HG03064 (cell line): ENCODE measurements at regions not wholly inside any gene's neighbourhood (a gene's known extent, or its start where the extent isn't known, plus 50 kb on each side); places are given as distances from the start of the nearest gene placed in this dataset.
"Not testable (repeated sequence)": the region's sequence is repeated elsewhere in the genome, so short reads cannot be mapped to it uniquely, and the experiment has no call there.

Experiments
- ATAC-seq: cut with Tn5 transposase; IDR thresholded peaks from one replicate; pipeline ENCODE4 v1.9.1; 2021; ENCODE audit warnings: low read depth; ENCODE audit not compliant: unreplicated experiment

DNA sequence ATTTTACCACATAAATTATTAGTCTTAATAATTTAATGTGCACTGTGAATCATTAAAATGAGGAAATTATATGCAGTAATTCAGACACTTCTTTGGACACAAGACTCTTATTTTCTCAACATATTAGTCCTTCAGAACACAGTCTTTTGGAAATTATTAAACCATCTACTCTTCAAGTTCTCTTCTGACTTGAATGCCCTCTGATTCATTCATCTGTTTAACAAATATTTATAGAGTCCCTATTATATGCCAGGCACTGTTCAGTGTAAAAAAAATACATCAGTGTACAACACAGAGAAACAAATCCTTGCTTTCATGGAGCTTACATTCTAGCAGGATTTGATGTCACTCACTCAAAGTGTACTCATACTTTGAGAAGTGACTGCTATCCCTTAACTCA lies 163.4 kb upstream of the IL12B start:
- no peak for ATAC-seq

DNA sequence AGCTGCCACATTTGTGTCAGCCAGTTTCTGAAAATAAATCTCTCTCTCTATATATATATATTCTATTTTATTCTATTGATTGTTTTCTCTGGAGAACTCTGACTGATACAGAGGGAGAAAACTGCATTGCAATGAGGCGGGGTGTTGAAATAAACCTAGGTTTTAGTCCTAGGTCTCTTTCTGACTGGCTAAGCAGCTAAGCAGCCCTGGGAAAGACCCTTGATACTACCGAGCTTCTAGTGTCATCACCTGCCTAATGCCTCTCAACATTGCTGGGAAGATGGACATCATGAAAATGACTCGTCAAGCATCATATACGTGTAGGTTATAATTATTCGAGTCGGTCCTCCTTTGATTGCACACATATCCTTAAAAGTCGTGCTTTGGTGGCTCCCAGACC lies 166.5 kb upstream of the IL12B start:
- no peak for ATAC-seq

DNA sequence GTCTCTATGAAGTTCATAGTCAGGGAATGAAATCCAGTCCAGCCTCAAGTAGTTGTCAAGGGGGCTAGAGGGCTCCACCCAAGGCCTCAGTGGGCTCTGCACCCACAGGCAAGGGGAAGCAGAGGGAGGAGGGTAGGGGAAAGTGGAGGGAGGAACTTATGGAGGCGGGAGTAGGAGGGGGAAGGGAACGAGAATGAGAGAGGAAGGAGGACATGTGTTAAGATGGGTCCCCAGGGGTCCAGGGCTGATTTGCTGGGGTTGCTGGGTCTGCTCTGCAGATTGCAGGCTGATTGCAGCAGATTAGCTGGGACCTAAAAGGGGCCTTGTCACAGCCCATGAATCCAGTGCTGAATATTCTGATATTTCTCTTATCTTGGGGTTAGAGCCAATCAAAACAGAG lies 166.9 kb upstream of the IL12B start:
- ATAC-seq: no peak

DNA sequence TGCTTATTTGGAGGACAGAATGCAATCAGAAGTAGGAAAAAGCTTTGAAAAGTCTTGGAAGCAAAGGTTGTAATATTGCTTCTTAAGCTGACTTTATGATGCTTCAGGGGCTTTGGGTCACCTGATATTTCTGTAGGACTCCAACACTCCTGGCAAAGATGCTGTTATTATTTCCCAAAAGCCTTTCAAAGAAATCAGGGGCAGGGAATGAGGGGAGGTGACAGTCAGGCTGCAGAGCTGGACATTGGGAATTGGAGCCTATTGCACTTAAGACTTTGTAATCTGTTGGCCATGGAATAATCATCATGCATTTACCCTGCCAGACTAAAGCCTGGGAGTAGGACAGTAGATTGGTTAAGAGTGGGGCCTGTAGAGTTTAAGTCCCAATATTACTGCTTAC lies 168.3 kb upstream of the IL12B start:
- ATAC-seq: no peak

DNA sequence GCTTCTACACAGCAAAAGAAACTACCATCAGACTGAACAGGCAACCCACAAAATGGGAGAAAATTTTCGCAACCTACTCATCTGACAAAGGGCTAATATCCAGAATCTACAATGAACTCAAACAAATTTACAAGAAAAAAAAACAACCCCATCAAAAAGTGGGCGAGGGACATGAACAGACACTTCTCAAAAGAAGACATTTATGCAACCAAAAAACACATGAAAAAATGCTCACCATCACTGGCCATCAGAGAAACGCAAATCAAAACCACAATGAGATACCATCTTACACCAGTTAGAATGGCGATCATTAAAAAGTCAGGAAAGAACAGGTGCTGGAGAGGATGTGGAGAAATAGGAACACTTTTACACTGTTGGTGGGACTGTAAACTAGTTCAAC lies 171.8 kb upstream of the IL12B start:
- not testable (repeated sequence) for ATAC-seq

DNA sequence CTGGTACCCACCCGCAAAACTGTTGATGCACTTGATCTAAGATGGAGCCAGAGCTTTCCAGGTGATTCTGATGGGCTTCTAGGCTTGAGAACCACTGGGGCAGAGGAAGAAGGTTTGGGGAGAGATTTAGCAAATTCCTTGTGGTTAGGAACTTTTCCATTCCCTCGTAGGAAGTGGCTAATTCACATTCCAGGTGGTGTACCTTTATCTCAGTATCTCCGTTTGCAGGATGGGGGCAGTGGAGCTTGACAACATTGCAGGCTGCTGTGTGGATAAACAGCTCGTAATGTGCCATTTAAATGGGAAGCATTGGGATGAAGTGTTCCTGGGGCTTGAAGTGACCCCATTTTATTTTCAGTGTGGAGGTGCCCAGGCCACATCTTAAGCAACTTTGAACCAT lies 172.9 kb upstream of the IL12B start:
- no peak for ATAC-seq

DNA sequence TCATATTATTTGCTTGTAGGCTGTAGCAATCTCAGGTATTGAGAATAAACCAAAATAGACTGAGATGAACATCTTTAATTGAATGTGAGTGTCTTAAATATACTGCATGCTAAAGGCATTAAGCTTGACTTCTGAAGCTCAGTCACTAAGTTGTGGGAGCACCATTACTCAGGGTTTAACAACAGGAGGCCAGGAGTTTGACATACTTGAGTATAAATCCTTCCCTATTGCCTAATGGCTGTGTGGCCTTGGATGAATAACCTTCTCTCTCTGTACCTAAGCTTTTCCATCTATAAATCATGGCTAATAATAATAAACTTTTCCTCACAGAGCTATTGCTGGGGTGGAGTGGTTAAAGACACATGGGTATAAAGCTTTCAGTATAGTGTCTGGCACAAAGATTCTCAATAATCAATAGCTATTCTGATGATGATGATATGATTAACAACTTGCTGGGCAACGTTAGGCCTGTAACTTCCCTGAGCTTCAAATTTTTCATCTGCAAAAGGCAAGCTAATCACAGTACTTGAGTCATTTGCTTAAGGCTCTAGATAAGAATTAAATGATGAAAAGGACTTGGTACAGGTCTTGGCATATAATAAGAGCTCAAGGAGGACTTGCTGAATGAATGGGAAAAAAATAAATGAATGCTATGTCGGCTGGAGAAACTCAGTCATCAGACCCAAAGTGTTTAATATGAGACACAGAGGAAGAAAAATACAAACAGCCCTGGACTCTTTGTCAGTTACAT lies 174.0 kb upstream of the IL12B start:
- ATAC-seq: no peak

DNA sequence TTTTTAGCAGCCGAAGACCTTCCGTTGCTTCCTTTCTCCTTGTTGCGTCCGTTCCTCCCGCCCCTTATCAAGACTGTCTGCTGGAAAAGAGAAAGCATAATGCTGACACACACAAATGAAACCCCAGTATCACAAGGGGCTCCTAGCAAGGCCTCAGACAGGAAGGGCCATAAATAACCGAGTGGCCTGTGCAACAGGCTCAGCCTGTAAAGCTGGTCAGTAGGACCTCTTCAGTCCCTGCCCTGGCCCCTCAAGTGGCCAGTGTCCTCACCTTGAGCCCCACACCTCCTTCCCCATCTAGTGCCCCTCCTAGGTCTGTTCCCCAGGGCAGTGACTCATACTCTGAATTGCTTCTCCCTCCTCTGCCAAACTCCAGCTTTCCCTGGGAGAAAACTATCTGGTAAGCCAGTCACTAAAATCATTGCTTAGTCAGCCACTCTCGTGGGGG lies 174.6 kb upstream of the IL12B start:
- peak; percentile 81 for ATAC-seq

DNA sequence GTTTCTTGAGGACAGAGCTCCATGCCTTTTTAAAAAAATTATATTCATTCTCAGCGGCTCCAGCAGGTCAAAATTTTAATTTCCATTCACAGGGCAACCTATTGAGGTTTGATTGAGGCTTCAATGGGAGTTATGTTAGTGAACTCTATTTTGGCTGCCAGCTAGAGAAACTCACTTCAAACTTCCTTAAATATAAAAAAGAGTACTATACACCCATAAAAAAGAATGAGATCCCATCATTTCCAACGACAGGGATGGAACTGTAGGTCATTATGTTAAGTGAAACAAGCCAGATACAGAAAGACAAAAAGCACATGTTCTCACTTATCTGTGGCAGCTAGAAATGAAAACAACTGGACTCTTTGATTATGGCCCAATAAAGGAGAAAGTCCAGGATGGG lies 176.8 kb upstream of the IL12B start:
- no peak for ATAC-seq

DNA sequence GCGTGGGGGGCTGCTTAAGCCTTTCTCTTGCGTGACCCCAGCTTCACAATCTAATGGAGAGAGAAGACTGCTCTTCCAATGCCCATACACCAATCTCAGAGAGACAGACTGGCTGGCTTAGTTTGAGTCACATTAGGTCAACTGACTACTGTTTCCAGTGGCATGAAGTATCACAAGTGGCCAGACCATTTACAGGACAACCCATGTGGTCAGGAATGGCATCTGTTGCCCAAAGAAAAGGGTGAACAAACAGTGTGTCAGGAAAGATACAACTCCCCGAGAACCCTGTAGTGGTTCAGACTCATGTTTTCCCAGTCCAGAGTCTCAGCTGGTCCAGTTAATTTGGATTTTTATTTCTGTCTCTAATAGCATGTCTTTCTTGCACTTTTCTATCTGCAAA lies 177.4 kb upstream of the IL12B start:
- ATAC-seq: no peak

DNA sequence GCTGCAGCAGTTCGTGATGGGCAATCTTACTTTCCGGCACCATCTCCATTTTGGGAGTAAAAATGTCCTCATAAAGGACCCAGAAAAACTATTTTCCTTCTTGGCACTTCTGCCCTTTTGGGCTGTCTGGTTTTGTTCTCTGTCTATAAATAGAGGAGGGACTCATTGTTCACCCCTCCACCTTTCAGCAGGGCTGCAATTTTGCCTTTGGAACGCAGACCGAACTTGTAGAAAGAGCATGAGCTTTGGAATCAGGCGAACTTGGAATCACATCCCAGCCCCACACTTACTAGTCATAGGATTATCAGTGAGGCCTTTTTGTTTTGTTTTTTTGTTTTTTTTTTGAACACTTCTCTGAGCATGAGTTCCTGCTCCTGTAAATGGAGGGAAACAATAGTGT lies 178.1 kb upstream of the IL12B start:
- ATAC-seq: no peak

DNA sequence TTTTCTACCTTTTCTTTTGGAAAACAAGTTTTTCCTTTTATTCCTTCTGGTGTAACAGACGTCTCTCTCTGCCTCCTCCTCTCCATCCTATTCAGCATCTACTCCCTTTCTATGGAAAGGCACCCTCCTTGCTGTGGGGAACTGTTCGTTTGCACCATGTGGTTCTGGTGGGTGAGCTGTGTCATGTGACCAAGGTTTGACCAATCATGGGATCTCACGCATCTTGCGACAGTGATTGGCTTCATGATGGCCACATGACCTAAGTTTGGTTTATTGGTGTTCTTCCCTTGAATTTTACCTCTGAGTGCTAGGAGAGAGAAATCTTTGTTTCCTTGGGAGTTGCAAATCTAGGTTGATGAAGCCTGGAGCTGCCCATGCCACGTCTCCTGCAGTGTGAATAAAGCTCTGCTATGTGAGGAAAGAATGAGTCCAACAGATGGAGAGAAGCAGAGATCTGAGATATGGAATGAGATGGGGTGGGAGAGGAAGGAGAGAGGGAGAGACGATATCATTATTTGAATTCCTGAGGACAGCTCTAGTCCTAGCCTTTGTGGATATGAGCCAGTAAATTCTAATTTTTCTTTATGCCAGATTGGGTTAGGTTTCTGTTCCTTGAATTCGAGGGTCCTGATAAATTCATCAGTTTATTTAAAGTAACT lies 178.8 kb upstream of the IL12B start:
- no peak for ATAC-seq

DNA sequence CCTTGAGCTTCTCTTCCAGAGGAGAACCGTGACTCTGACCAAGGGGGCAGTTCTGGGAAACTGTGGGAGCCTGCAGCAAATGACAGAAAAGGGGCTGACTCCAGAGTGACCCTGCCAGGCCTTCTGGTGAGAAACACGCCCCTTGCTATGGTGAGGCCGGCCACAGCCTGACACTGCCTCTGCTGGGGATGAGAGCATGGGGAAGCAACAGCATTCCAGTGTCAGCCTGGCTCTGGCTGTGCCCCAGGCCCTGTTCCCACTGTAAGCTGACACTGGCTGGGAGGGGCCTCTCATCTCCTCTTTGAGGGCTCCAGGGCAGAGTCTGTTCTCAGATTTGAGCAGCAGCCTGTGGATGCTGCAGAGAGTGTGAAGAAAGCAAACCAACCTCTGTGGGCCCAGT lies 180.0 kb upstream of the IL12B start:
- ATAC-seq: no peak

DNA sequence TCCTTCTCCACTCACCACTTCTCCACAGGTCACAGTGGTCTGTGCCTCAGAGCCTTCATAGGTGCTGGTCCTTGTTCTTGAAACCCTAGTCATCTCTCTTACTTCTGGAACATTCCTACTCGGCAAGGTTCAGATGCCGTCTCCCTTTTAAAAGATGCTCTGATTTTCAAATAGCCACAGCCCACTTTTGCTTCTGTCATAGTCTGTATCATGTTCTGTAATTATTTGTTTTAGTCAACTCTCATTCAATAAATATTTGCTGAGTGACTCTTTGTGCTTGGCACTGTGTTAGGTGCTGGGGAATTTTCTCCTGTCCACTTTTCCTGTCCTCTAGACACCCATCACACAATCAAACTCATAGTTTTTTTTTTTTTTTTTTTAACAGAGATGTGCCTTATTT lies 181.3 kb upstream of the IL12B start:
- no peak for ATAC-seq

DNA sequence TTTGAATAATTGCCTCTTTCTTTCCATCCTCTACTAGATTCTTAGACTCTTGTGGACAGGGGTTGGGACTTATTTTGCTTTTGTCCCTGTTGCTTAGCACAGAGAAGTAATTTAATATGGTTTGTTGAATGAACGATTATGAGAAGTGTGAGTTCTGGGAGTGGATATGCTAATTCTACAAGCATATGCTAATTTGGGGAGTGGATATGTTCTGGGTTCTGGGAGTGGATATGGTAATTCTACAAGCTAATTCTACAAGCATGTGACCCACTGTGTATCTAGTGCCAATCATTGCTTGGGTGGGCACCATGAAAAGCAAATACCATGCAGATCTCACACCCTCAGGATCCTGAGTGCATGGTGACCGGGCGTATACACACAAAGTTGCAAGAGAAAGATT lies 181.8 kb upstream of the IL12B start:
- ATAC-seq: no peak

DNA sequence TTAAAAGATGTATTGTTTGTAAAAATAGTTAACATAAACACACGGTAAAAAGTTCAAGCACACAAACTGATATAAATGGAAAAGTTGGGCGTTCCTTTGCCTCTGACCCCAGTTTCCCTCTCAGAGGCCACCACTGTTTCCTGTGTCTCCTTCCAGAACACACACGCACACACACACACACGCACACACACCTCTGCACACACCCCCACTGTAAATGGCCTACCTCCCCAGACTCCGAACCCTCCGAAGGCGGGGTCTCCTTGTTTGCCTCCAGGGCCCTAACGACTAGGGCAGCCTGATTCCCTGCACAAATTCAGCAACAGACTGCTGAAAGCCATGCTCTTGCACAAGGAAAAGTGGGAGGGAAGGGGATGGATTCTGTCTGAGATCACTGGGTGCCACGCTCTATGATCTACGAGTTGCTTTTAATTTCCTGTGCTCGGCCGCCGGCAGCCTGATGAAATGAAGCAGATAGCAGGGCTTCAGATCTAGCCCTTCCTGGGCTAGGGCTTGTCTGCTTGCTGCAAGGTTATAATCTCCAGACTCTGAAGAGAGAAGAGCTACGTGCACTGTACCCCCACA lies 184.0 kb upstream of the IL12B start:
- ATAC-seq: no peak

DNA sequence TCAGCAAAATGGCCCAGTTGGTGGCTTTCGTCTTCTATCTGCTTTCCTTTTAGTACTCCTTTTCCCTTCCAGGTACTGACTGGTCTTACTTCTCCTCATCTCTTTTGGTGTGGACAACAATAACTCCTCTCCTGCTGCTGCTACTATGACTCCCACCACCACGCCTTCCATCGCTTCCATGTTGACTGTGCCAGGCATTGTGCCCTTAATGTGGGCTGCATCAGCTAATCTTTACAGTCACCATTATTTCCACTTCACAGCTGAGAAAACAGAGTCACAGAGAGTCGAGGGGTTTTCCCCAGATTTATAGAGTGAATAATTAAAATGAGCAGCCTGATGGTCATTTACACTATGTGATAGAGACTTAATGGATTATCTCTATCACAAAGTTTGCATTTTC lies 184.9 kb upstream of the IL12B start:
- ATAC-seq: no peak

DNA sequence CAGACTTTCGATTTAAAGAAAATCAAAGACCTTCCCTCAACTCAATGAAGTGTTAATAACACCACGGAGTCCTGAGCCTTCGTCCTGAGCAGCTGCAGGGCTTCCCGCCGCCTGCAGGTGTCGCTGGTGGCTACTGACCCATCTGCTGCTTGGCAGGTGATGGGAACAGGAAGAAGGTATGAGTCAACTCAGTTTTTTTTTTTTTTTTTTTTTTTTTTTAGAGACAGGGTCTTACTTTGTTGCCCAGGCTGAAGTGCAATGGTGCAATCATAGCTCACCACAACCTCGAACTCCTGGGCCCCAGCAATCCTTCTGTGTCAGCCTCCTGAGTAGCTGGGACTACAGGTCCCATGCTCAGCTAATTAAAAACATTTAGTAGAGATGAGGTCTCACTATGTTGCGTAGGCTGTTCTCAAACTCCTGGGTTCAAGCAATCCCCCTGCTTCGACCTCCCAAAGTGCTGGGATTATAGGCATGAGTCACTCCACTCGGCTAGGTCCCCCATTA lies 185.7 kb upstream of the IL12B start:
- ATAC-seq: peak; percentile 84

DNA sequence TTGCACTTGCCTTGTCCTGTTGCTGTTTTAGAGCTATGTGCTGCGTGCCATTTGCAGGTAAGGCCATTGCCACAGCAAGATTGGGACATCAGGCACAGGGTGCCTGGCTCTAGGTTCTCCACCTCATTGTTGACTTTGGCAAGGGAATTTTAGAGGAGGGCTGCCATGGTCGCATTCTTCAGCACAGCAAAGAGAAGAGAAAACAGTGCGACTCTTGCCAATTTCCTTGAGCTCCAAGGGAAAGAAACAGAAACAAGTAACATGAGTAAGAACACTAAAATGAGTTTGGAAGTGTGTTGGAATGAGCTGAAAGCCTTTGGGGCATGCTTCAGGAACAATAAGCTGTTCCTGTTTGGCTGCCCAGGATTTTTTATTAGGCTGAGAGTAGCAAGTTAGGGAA lies 188.1 kb upstream of the IL12B start:
- ATAC-seq: no peak

DNA sequence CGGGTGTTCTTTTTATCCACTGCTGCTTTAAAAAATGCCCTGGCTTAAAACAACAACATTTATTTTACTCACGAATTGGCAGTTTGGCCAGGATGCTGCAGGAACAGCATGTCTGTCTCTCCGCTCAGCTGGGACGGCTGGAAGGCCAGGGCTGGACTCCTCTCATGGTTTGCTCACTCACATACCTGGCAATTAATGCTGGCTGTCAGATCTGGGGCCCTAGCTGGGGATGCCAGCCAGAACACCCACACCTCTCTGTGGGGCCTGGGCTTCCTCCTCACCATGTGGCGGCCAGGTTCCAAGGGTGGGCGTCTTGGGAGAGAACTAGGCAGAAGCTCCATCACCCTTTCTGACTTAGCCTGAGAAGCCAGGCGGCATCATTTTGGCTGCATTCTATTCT lies 189.1 kb upstream of the IL12B start:
- no peak for ATAC-seq

DNA sequence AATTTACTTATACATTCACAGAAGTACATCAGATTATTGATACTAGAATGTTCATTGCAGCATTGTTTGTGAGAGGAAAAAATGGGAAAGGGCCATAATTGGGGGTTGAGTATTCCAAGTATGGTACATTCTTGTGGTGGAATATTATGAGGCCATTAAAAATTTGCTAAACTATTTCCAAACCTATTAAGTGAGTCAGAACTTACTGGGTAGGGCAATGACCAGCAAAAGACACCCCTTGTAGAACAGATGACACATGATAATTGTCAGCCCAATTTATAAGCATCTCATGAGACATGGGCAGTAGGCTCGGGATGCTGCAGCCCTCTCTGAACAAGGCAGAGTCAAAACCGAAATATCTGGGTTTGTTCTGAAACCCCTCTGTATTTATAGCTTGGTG lies 192.6 kb upstream of the IL12B start:
- no peak for ATAC-seq

DNA sequence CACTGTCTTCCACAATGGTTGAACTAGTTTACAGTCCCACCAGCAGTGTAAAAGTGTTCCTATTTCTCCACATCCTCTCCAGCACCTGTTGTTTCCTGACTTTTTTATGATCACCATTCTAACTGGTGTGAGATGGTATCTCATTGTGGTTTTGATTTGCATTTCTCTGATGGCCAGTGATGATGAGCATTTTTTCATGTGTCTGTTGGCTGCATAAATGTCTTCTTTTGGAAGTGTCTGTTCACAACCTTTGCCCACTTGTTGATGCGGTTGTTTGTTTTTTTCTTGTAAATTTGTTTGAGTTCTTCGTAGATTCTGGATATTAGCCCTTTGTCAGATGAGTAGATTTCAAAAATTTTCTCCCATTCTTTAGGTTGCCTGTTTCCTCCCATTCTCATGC lies 194.0 kb upstream of the IL12B start:
- not testable (repeated sequence) for ATAC-seq
